Thoracic aorta (tissue), 2 donors: ENCODE measurements at regions not wholly inside any gene's neighbourhood (a gene's known extent, or its start where the extent isn't known, plus 50 kb on each side); places are given as distances from the start of the nearest gene placed in this dataset.

Source experiments
- ATAC-seq: fragments of 150-250 bp; one replicate; pipeline ENCODE4 v1.8.0; 2017; ENCODE audit warnings: low read depth; ENCODE audit not compliant: insufficient number of reproducible peaks, low FRiP score
- DNase-seq: peaks from one replicate; pipeline ENCODE4 v3.0.0-alpha.2; 2020; ENCODE audit warnings: low spot score
- H3K27ac ChIP-seq, 2 donors: fragments of 200-600 bp; sonication (generic); 1 replicate in 1 of 2; 2 replicates in 1 of 2; pipeline ENCODE4 v1.5.1; 2016; ENCODE audit warnings: mild to moderate bottlenecking in 2 of 2, moderate library complexity in 2 of 2
- H3K27me3 ChIP-seq: fragments of 200-600 bp; sonication (generic); replicated peaks from 2 replicates; pipeline ENCODE4 v1.6.0; 2016; ENCODE audit warnings: mild to moderate bottlenecking; ENCODE audit not compliant: insufficient read depth
- H3K36me3 ChIP-seq: fragments of 200-600 bp; sonication (generic); one replicate; pipeline ENCODE4 v1.5.1; 2016
- H3K4me1 ChIP-seq, 2 donors: fragments of 200-600 bp; sonication (generic); 1 replicate in 1 of 2; 2 replicates in 1 of 2; pipeline versions ENCODE4 v1.5.1 to v1.6.0; 2016; ENCODE audit warnings: low read depth in 2 of 2, mild to moderate bottlenecking in 1 of 2; ENCODE audit not compliant: control insufficient read depth in 1 of 2
- H3K4me3 ChIP-seq: fragments of 200-600 bp; sonication (generic); 2 replicates; pipeline ENCODE4 v1.5.1; 2016; ENCODE audit warnings: mild to moderate bottlenecking
- H3K9me3 ChIP-seq: fragments of 200-600 bp; sonication (generic); 2 replicates; pipeline ENCODE4 v1.5.1; 2016
- CTCF ChIP-seq: fragments of 200-600 bp; sonication (generic); IDR thresholded peaks from one replicate; pipeline ENCODE4 v1.5.1; 2019; ENCODE audit warnings: antibody characterized with exemption

GRCh38 chr7:1297017-1297960 is 64.6 kb downstream of the UNCX start:
- Histone ChIP-seq H3K4me1 (no peaks in the 10 kb centered on the region), H3K36me3 (no peaks in the 10 kb centered on the region), H3K27me3 (peaks cover 6% of the 10 kb centered on the region), H3K27ac (no peak overlapping the region), H3K9me3 (no peaks in the 10 kb centered on the region), H3K4me3 (no peak overlapping the region)
- no peak for DNase-seq
- ATAC-seq: no peak
- TF ChIP-seq CTCF: no peak

GRCh38 chr7:1298051-1298930 is 65.6 kb downstream of the UNCX start:
- peaks cover 6% of the 10 kb centered on the region for H3K27me3 ChIP-seq
- DNase-seq (no peak), ATAC-seq (no peak)
- H3K27ac ChIP-seq: no peak overlapping the region
- H3K36me3 ChIP-seq: no peaks in the 10 kb centered on the region
- no peaks in the 10 kb centered on the region for H3K4me1 ChIP-seq
- H3K9me3 ChIP-seq: no peaks in the 10 kb centered on the region
- TF ChIP-seq CTCF: no peak
- no peak overlapping the region for H3K4me3 ChIP-seq

GRCh38 chr7:1298931-1299885 is 66.5 kb downstream of the UNCX start:
- peaks cover 6% of the 10 kb centered on the region for H3K27me3 ChIP-seq
- no peak overlapping the region for H3K4me3 ChIP-seq
- no peaks in the 10 kb centered on the region for H3K9me3 ChIP-seq
- no peaks in the 10 kb centered on the region for H3K36me3 ChIP-seq
- no peak for TF ChIP-seq CTCF
- H3K27ac ChIP-seq: no peak overlapping the region
- no peaks in the 10 kb centered on the region for H3K4me1 ChIP-seq
- DNase-seq (no peak), ATAC-seq (no peak)

- Histone ChIP-seq H3K4me3 (no peak overlapping the region), H3K36me3 (no peaks in the 10 kb centered on the region), H3K9me3 (no peaks in the 10 kb centered on the region), H3K4me1 (no peaks in the 10 kb centered on the region), H3K27me3 (peaks cover 6% of the 10 kb centered on the region), H3K27ac (no peak overlapping the region)
- TF ChIP-seq CTCF: no peak
- DNase-seq (no peak), ATAC-seq (no peak)
Measured at GRCh38 chr7:1300206-1300605, 67.5 kb downstream of the UNCX start.
